Neural progenitor cell (in vitro differentiated cells): ENCODE measurements at regions not wholly inside any gene's neighbourhood (a gene's known extent, or its start where the extent isn't known, plus 50 kb on each side); places are given as distances from the start of the nearest gene placed in this dataset.

ENCODE experiments used
- DNase-seq: peaks from one replicate; pipeline ENCODE4 v3.0.0-alpha.2; 2016; ENCODE audit warnings: low spot score
- H2AFZ ChIP-seq: fragments of 200-600 bp; sonication (generic); replicated peaks from 2 replicates; pipeline ENCODE4 v1.6.1; 2016; ENCODE audit warnings: antibody characterized with exemption
- H3F3A ChIP-seq: fragments of 200-600 bp; sonication (generic); 2 replicates; pipeline ENCODE4 v1.6.1; 2016; ENCODE audit warnings: antibody characterized with exemption, low read depth
- H3K27ac ChIP-seq: fragments of 200-600 bp; sonication (generic); 2 replicates; pipeline ENCODE4 v1.5.1; 2016; ENCODE audit warnings: mild to moderate bottlenecking
- H3K27me3 ChIP-seq: fragments of 200-600 bp; sonication (generic); 2 replicates; pipeline ENCODE4 v1.6.1; 2016; ENCODE audit warnings: mild to moderate bottlenecking, moderate library complexity
- H3K36me3 ChIP-seq: fragments of 200-600 bp; sonication (generic); 2 replicates; pipeline ENCODE4 v1.5.1; 2016
- H3K4me1 ChIP-seq: fragments of 200-600 bp; sonication (generic); 2 replicates; pipeline ENCODE4 v1.6.1; 2016; ENCODE audit warnings: mixed run types
- H3K4me2 ChIP-seq: fragments of 200-600 bp; sonication (generic); 2 replicates; pipeline ENCODE4 v1.6.1; 2016
- H3K4me3 ChIP-seq: fragments of 200-600 bp; sonication (generic); 2 replicates; pipeline ENCODE4 v1.5.1; 2016
- H3K79me2 ChIP-seq: fragments of 200-600 bp; sonication (generic); 2 replicates; pipeline ENCODE4 v1.6.1; 2016; ENCODE audit warnings: low read depth
- H3K9ac ChIP-seq: fragments of 200-600 bp; sonication (generic); 2 replicates; pipeline ENCODE4 v1.6.1; 2016
- H3K9me3 ChIP-seq: fragments of 200-600 bp; sonication (generic); 2 replicates; pipeline ENCODE4 v1.5.1; 2016; ENCODE audit warnings: low read depth
- H4K20me1 ChIP-seq: fragments of 200-600 bp; sonication (generic); 2 replicates; pipeline ENCODE4 v1.6.1; 2016; ENCODE audit warnings: low read depth
- H3K27ac Mint-ChIP-seq: 3 replicates; pipeline ENCODE4 v1.8.0; 2021; ENCODE audit warnings: mixed read lengths
- H3K27me3 Mint-ChIP-seq: 2 replicates; pipeline ENCODE4 v1.8.0; 2022; ENCODE audit warnings: low read depth, mild to moderate bottlenecking, inconsistent platforms, moderate library complexity, mixed read lengths; ENCODE audit not compliant: insufficient read depth
- H3K36me3 Mint-ChIP-seq: 3 replicates; pipeline ENCODE4 v1.8.0; 2021; ENCODE audit warnings: mixed read lengths
- H3K4me1 Mint-ChIP-seq: 3 replicates; pipeline ENCODE4 v1.8.0; 2021; ENCODE audit warnings: mixed read lengths
- H3K4me3 Mint-ChIP-seq: 3 replicates; pipeline ENCODE4 v1.8.0; 2021; ENCODE audit warnings: mild to moderate bottlenecking, moderate library complexity, mixed read lengths
- H3K9me3 Mint-ChIP-seq: 3 replicates; pipeline ENCODE4 v1.8.0; 2020; ENCODE audit warnings: mixed read lengths
- EZH2 ChIP-seq: fragments of 200-600 bp; sonication (generic); IDR thresholded peaks from 2 replicates; pipeline ENCODE4 v1.6.1; 2017; ENCODE audit warnings: antibody characterized with exemption, mild to moderate bottlenecking, moderate library complexity
- EZH2phosphoT487 ChIP-seq: fragments of 200-600 bp; sonication (generic); IDR thresholded peaks from 2 replicates; pipeline ENCODE4 v1.6.1; 2017; ENCODE audit warnings: antibody characterized with exemption
- TF ChIP-seq, protein P1 (sequence below): fragments of 200-600 bp; sonication (generic); IDR thresholded peaks from 2 replicates; pipeline ENCODE4 v1.5.1; 2017; ENCODE audit warnings: antibody characterized with exemption, mild to moderate bottlenecking

DNA sequence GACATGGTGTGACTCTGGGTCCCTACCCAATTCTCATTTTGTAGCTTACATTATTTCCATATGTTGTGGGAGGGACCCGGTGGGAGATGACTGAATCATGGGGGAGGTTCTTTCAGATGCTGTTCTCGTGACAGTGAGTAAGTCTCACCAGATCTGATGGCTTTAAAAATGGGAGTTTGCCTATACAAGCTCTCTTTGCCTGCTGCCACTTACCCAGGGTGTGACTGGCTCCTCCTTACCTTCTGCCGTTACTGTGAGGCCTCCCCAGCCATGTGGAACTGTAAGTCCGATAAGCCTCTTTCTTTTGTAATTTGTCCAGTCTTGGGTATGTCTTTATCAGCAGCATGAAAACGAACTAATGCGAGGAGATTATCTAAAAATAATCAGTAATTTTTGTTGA, 1683.2 kb upstream of the SLC39A10 start:
- Histone ChIP-seq H2AFZ (no peak overlapping the region), H3K9ac (no peak overlapping the region), H3K36me3 (no peaks in the 10 kb centered on the region), H3K27me3 (no peaks in the 10 kb centered on the region), H3K9me3 (no peaks in the 10 kb centered on the region), H4K20me1 (no peaks in the 10 kb centered on the region), H3K4me1 (peaks cover 7% of the 10 kb centered on the region), H3F3A (no peaks in the 10 kb centered on the region), H3K79me2 (no peaks in the 10 kb centered on the region), H3K4me2 (no peak overlapping the region), H3K27ac (no peak overlapping the region), H3K4me3 (no peak overlapping the region)
- Mint-ChIP-seq H3K27ac (no peak overlapping the region), H3K4me3 (no peak overlapping the region), H3K27me3 (no peaks in the 10 kb centered on the region), H3K9me3 (peaks cover 13% of the 10 kb centered on the region), H3K36me3 (no peaks in the 10 kb centered on the region), H3K4me1 (peaks cover 2% of the 10 kb centered on the region)
- DNase-seq, result no peak
- TF ChIP-seq, protein P1, sequence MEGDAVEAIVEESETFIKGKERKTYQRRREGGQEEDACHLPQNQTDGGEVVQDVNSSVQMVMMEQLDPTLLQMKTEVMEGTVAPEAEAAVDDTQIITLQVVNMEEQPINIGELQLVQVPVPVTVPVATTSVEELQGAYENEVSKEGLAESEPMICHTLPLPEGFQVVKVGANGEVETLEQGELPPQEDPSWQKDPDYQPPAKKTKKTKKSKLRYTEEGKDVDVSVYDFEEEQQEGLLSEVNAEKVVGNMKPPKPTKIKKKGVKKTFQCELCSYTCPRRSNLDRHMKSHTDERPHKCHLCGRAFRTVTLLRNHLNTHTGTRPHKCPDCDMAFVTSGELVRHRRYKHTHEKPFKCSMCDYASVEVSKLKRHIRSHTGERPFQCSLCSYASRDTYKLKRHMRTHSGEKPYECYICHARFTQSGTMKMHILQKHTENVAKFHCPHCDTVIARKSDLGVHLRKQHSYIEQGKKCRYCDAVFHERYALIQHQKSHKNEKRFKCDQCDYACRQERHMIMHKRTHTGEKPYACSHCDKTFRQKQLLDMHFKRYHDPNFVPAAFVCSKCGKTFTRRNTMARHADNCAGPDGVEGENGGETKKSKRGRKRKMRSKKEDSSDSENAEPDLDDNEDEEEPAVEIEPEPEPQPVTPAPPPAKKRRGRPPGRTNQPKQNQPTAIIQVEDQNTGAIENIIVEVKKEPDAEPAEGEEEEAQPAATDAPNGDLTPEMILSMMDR, result no peak
- TF ChIP-seq EZH2phosphoT487, result no peak
- no peak for TF ChIP-seq EZH2

DNA sequence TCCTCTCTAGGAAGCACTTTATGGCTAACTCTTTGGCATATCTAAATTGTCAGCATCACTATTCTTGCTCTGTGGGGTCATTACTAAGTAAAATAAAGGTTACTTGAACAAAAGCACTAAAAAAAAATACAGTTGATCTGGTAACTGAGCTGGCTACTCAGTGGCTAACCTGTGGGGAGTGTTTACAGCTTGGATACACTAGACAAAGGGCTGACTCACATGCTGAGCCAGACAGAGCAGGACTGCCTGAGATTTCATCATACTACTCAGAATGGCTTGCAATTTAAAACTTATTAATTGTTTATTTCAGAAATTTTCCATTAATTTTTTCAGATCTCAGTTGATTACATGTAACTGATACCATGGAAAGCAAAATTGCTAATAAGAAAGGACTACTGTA, 1690.4 kb upstream of the SLC39A10 start:
- Mint-ChIP-seq H3K27ac (peak overlapping the region; percentile 98), H3K9me3 (no peaks in the 10 kb centered on the region), H3K4me3 (no peak overlapping the region), H3K36me3 (no peaks in the 10 kb centered on the region), H3K27me3 (no peaks in the 10 kb centered on the region), H3K4me1 (peaks cover 12% of the 10 kb centered on the region)
- H3K36me3 ChIP-seq, result no peaks in the 10 kb centered on the region
- H3K27ac ChIP-seq, result no peak overlapping the region
- no peak overlapping the region for H3K9ac ChIP-seq
- no peak overlapping the region for H3K4me3 ChIP-seq
- peak; percentile 58 for DNase-seq
- no peaks in the 10 kb centered on the region for H4K20me1 ChIP-seq
- H3K79me2 ChIP-seq, result no peaks in the 10 kb centered on the region
- no peaks in the 10 kb centered on the region for H3K9me3 ChIP-seq
- no peaks in the 10 kb centered on the region for H3K27me3 ChIP-seq
- H3F3A ChIP-seq, result peaks cover 12% of the 10 kb centered on the region
- H3K4me2 ChIP-seq, result no peak overlapping the region
- TF ChIP-seq, protein P1, result no peak
- peaks cover 23% of the 10 kb centered on the region for H3K4me1 ChIP-seq
- no peak overlapping the region for H2AFZ ChIP-seq

DNA sequence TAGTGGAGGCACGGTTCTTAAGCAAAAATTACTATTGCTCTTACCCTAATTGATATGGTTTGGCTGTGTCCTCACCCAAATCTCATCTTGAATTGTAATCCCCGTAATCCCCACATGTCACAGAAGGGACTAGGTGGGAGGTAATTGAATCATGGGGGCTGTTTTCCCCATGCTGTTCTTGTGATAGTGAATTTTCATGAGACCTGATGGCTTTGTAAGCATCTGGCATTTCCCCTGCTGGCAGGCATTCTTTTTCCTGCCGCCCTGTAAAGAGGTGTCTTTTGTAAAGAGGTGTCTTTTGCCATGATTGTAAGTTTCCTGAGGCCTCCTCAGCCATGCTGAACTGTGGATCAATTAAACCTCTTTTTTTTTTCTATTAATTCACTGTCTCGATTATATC, 1691.8 kb upstream of the SLC39A10 start:
- peak; percentile 54 for DNase-seq

DNA sequence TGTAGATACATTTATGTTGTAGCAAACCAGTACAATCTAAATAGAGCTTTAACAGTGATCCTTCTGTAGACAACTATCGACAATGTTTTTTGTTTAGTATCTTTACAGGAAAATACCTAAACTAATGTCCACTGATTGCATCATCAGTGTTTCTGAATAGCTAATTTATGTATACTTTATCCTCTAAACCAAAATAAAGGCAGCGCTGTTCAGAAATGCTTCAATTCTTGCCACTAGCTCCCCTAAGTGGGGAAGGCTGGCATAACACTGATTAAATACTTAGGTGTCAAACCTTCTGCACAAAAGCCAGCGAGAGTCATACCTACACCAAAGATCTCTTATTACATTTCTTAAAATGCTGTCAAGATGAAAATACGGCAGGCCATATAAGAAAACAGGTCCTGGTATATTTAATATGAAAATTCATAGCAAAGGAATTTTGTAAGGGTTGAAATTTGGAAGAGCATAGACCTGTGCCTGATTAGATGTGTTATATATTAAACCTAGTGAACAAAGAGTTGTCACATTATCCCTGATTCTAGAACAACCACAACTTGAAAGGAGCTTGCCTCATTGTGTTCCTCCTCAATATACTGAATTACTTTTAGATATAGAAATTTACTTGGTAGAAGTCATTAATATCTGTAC, 1693.4 kb upstream of the SLC39A10 start:
- Histone ChIP-seq H3F3A (peaks cover 12% of the 10 kb centered on the region), H3K4me3 (no peak overlapping the region), H3K27me3 (no peaks in the 10 kb centered on the region), H3K79me2 (no peaks in the 10 kb centered on the region), H3K27ac (no peak overlapping the region), H4K20me1 (no peaks in the 10 kb centered on the region), H3K4me1 (peaks cover 16% of the 10 kb centered on the region), H2AFZ (no peak overlapping the region), H3K9ac (no peak overlapping the region), H3K4me2 (no peak overlapping the region), H3K36me3 (no peaks in the 10 kb centered on the region), H3K9me3 (no peaks in the 10 kb centered on the region)
- Mint-ChIP-seq H3K36me3 (no peaks in the 10 kb centered on the region), H3K9me3 (no peaks in the 10 kb centered on the region), H3K4me3 (no peak overlapping the region), H3K4me1 (peaks cover 12% of the 10 kb centered on the region), H3K27me3 (no peaks in the 10 kb centered on the region), H3K27ac (no peak overlapping the region)
- TF ChIP-seq, protein P1, result peak; percentile 74
- TF ChIP-seq EZH2 (no peak), EZH2phosphoT487 (no peak)
- DNase-seq, result peak; percentile 48

More for the DNA sequence above, 1691.8 kb upstream of the SLC39A10 start:
- no peak overlapping the region for H3K4me2 ChIP-seq
- no peaks in the 10 kb centered on the region for H3K27me3 ChIP-seq
- Mint-ChIP-seq H3K27ac (peak overlapping the region; percentile 83), H3K4me3 (no peak overlapping the region), H3K4me1 (peaks cover 12% of the 10 kb centered on the region), H3K27me3 (no peaks in the 10 kb centered on the region), H3K36me3 (no peaks in the 10 kb centered on the region), H3K9me3 (no peaks in the 10 kb centered on the region)
- H3K27ac ChIP-seq, result no peak overlapping the region
- H3K4me1 ChIP-seq, result peaks cover 23% of the 10 kb centered on the region
- no peaks in the 10 kb centered on the region for H3K36me3 ChIP-seq
- H3K9ac ChIP-seq, result no peak overlapping the region
- no peak overlapping the region for H2AFZ ChIP-seq
- H3K4me3 ChIP-seq, result no peak overlapping the region
- peaks cover 12% of the 10 kb centered on the region for H3F3A ChIP-seq
- no peaks in the 10 kb centered on the region for H3K79me2 ChIP-seq
- no peaks in the 10 kb centered on the region for H3K9me3 ChIP-seq
- TF ChIP-seq EZH2, result no peak
- peak; percentile 37 for TF ChIP-seq EZH2phosphoT487
- no peaks in the 10 kb centered on the region for H4K20me1 ChIP-seq
